ENCODE measurements at regions not wholly inside any gene's neighbourhood (a gene's known extent, or its start where the extent isn't known, plus 50 kb on each side); places are given as distances from the start of the nearest gene placed in this dataset.
A peak's percentile ranks its signal among the peaks of the same experiment; 100 is the strongest.

DNA sequence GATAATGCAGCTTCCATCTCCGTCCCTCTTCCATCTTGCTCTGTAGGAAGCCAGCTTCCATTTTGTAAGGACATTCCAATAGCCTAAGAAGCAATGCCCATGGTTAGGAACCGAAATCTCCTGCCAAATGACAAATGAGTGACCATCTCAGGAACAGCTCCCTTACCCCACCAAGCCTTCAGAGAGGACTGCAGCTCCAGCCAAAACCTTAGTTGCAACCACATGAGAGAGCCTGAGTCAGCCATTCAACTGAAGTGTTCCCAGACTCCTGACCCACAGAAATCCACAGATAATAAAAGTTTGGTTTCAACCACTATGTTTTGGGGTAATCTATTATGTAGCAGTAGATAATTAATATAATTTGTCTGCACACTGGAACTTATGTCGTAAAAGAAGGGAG, 51.7 kb upstream of the LDLRAD3 start:
- Histone ChIP-seq H3K9me3 (replicated peaks; ENCODE audit: control insufficient read depth, low read depth, low read length) (no peaks in the 10 kb centered on the region), H3K4me3 (ENCODE audit: low read length) (no peak overlapping the region), H3K4me1 (ENCODE audit: control insufficient read depth, insufficient read depth, low read length) (peaks cover 16% of the 10 kb centered on the region), H3K27ac (ENCODE audit: low read length) (no peak overlapping the region), H3K27me3 (ENCODE audit: control insufficient read depth, insufficient read depth, low read length) (no peaks in the 10 kb centered on the region), H3K36me3 (ENCODE audit: control insufficient read depth, insufficient read depth, low read length) (no peaks in the 10 kb centered on the region)
- no peak for DNase-seq
- 86% methylated on average over 1 of the region's 3 CpGs for WGBS (ENCODE audit: insufficient coverage)

DNA sequence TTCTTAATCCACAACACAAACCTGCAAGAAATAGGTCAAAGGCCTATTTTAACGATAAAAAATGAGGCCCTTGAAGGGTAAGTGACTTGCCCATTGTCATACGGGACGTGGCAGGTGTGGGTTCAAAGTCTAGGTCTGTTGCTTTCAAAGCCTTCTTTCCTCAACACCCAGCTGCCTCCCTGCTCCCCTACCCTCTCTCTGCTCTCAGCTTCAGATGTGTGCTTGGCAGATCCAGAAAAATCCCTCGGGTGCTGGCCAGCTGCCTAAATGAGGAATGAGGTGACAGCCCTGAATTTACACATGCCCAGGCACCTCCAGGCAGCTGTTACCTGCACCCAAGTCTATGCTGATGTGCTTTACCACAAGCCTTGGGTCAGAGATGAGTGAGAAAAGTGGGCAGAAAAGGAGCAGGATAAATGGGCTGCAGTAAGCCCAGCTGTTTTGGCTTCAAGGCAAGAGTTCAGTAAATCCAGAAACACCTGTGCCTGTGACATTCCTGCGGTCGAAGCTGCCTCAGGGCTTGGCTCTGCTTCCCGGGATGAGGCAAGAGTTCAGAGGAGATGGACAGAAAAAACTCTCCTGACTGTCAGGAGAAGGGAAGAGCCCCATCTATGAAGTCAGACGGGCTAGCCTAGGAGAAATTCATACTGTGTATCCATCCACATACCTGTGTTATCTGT, 49.9 kb upstream of the LDLRAD3 start:
- Histone ChIP-seq H3K27ac (ENCODE audit: low read length) (no peak overlapping the region), H3K27me3 (ENCODE audit: control insufficient read depth, insufficient read depth, low read length) (no peaks in the 10 kb centered on the region), H3K4me1 (ENCODE audit: control insufficient read depth, insufficient read depth, low read length) (peaks cover 16% of the 10 kb centered on the region), H3K4me3 (ENCODE audit: low read length) (no peak overlapping the region), H3K9me3 (replicated peaks; ENCODE audit: control insufficient read depth, low read depth, low read length) (no peaks in the 10 kb centered on the region), H3K36me3 (ENCODE audit: control insufficient read depth, insufficient read depth, low read length) (no peaks in the 10 kb centered on the region)
- DNase-seq = peak; percentile 66
- 20% methylated on average over 4 of the region's 8 CpGs for WGBS (ENCODE audit: insufficient coverage)
